ENCODE measurements at regions not wholly inside any gene's neighbourhood (a gene's known extent, or its start where the extent isn't known, plus 50 kb on each side); places are given as distances from the start of the nearest gene placed in this dataset.
A peak's percentile ranks its signal among the peaks of the same experiment; 100 is the strongest.

GRCh38 chr5:154630410-154630809 is 124.8 kb upstream of the LARP1 start:
- Histone ChIP-seq H3K4me1 (ENCODE audit: control insufficient read depth in 2 of 3, insufficient read depth in 2 of 3, low read depth in 1 of 3, low read length in 3 of 3) (no peaks in the 10 kb centered on the region), H3K27me3 (ENCODE audit: control insufficient read depth, insufficient read depth, low read length) (no peaks in the 10 kb centered on the region), H3K4me3 (ENCODE audit: low read length in 3 of 3) (no peak overlapping the region), H3K27ac (ENCODE audit: low read depth in 2 of 2, low read length in 2 of 2) (no peak overlapping the region), H3K9ac (ENCODE audit: low read length in 3 of 3) (no peak overlapping the region), H3K9me3 (ENCODE audit: control insufficient read depth in 2 of 3, insufficient read depth in 1 of 3, low read length in 3 of 3) (no peaks in the 10 kb centered on the region), H3K36me3 (ENCODE audit: control insufficient read depth in 2 of 3, insufficient read depth in 3 of 3, low read length in 3 of 3) (no peaks in the 10 kb centered on the region)
- intact Hi-C loops (cut with DNase I): no loop called here
- FAIRE-seq (no peak), DNase-seq (no peak)
- TF ChIP-seq CTCF (IDR thresholded peaks at IDR 0.05; ENCODE audit: borderline replicate concordance, extremely low read depth, insufficient read depth): no peak

- no peak overlapping the region for H3K9ac ChIP-seq (ENCODE audit: low read length in 3 of 3)
- no peak for DNase-seq
- H3K4me1 ChIP-seq (ENCODE audit: control insufficient read depth in 2 of 3, insufficient read depth in 2 of 3, low read depth in 1 of 3, low read length in 3 of 3): no peaks in the 10 kb centered on the region
- FAIRE-seq: no peak
- intact Hi-C loops (cut with DNase I): no loop called here
- no peak overlapping the region for H3K27ac ChIP-seq (ENCODE audit: low read depth in 2 of 2, low read length in 2 of 2)
- no peak for TF ChIP-seq CTCF (IDR thresholded peaks at IDR 0.05; ENCODE audit: borderline replicate concordance, extremely low read depth, insufficient read depth)
- H3K9me3 ChIP-seq (ENCODE audit: control insufficient read depth in 2 of 3, insufficient read depth in 1 of 3, low read length in 3 of 3): no peaks in the 10 kb centered on the region
- no peaks in the 10 kb centered on the region for H3K27me3 ChIP-seq (ENCODE audit: control insufficient read depth, insufficient read depth, low read length)
- no peaks in the 10 kb centered on the region for H3K36me3 ChIP-seq (ENCODE audit: control insufficient read depth in 2 of 3, insufficient read depth in 3 of 3, low read length in 3 of 3)
- no peak overlapping the region for H3K4me3 ChIP-seq (ENCODE audit: low read length in 3 of 3)
Observed at GRCh38 chr5:154628685-154629084, 126.5 kb upstream of the LARP1 start.

GRCh38 chr5:154627698-154628678 is 127.2 kb upstream of the LARP1 start:
- Histone ChIP-seq H3K4me3 (ENCODE audit: low read length in 3 of 3) (no peak overlapping the region), H3K9ac (ENCODE audit: low read length in 3 of 3) (no peak overlapping the region), H3K36me3 (ENCODE audit: control insufficient read depth in 2 of 3, insufficient read depth in 3 of 3, low read length in 3 of 3) (no peaks in the 10 kb centered on the region), H3K27ac (ENCODE audit: low read depth in 2 of 2, low read length in 2 of 2) (no peak overlapping the region), H3K9me3 (ENCODE audit: control insufficient read depth in 2 of 3, insufficient read depth in 1 of 3, low read length in 3 of 3) (no peaks in the 10 kb centered on the region), H3K27me3 (ENCODE audit: control insufficient read depth, insufficient read depth, low read length) (no peaks in the 10 kb centered on the region), H3K4me1 (ENCODE audit: control insufficient read depth in 2 of 3, insufficient read depth in 2 of 3, low read depth in 1 of 3, low read length in 3 of 3) (no peaks in the 10 kb centered on the region)
- intact Hi-C loops (cut with DNase I): no loop called here
- TF ChIP-seq CTCF (IDR thresholded peaks at IDR 0.05; ENCODE audit: borderline replicate concordance, extremely low read depth, insufficient read depth): no peak
- DNase-seq (peak in 3 of 5 donors; percentile 15 to 71 (median 26)), FAIRE-seq (no peak)
